Thyroid gland (tissue), 4 donors: ENCODE measurements at regions not wholly inside any gene's neighbourhood (a gene's known extent, or its start where the extent isn't known, plus 50 kb on each side); places are given as distances from the start of the nearest gene placed in this dataset.
"Not testable (repeated sequence)": the region's sequence is repeated elsewhere in the genome, so short reads cannot be mapped to it uniquely, and the experiment has no call there.

ENCODE experiments used
- DNase-seq, 2 donors: peaks; one replicate each; pipeline ENCODE4 v3.0.0-alpha.2; 2019
- H3K27ac ChIP-seq, 3 donors: fragments of 200-600 bp; sonication (generic); 1 replicate in 2 of 3; 2 replicates in 1 of 3; pipeline ENCODE4 v1.5.1; 2016 to 2019; ENCODE audit warnings: mild to moderate bottlenecking in 1 of 3, moderate library complexity in 1 of 3
- H3K27me3 ChIP-seq: fragments of 200-600 bp; sonication (generic); one replicate; pipeline ENCODE4 v1.5.1; 2019
- H3K36me3 ChIP-seq, 2 donors: fragments of 200-600 bp; sonication (generic); one replicate each; pipeline ENCODE4 v1.5.1; 2016 to 2019
- H3K4me1 ChIP-seq, 2 donors: fragments of 200-600 bp; sonication (generic); one replicate each; pipeline ENCODE4 v1.5.1; 2017 to 2019
- H3K4me3 ChIP-seq, 3 donors: fragments of 200-600 bp; sonication (generic); replicated peaks in 1 of 3; 1 replicate in 2 of 3; 2 replicates in 1 of 3; pipeline ENCODE4 v1.5.1; 2016; ENCODE audit warnings: mild to moderate bottlenecking in 1 of 3
- H3K9me3 ChIP-seq: fragments of 200-600 bp; sonication (generic); one replicate; pipeline ENCODE4 v1.5.1; 2017
- POLR2A ChIP-seq, 2 donors: fragments of 450-650 bp; IDR thresholded peaks; one replicate each; pipeline ENCODE4 v1.6.1; 2017; ENCODE audit warnings: antibody characterized with exemption in 2 of 2, mild to moderate bottlenecking in 2 of 2, moderate library complexity in 1 of 2
- WGBS, 2 donors: methylation state at CpG; one replicate each; pipeline ENCODE4 v1.1.5; 2017; 5-methylcytosine and 5-hydroxymethylcytosine counted together
- intact Hi-C: fragments of 100-400 bp; cut with DNase I; formaldehyde crosslinking; loops from one replicate; pipeline ENCODE4 v1.15.1; 2023
- TF ChIP-seq, protein P1 (sequence below), 6 experiments: fragments of 200-600 bp in 3 of 6; fragments of 450-650 bp in 3 of 6; sonication (generic) in 3 of 6; IDR thresholded peaks; one replicate each; pipeline ENCODE4 v1.5.1; 2016 to 2019; ENCODE audit warnings: antibody characterized with exemption in 6 of 6, mild to moderate bottlenecking in 2 of 6, inconsistent platforms in 1 of 6, moderate library complexity in 1 of 6

DNA sequence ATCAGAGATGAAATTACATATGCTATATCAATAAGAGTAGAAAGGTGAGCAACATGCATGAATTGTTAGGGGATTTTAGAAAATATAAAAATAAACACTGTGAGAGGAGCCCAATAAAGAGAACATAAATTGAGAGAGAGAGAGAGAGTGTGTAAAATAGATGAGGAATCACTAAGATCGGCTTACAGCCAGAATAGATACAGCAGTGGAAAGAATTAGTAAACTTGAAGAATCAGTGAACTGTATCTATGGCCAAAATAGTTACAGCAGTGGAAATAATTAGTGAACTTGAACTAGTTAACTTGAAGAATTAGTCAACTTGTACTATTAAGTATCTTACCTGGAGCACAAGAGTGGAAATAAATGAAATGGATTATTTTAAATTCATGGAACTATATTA lies 284.3 kb upstream of the RAI14 start:
- H3K27ac ChIP-seq, H3K4me1 ChIP-seq, H3K27me3 ChIP-seq, H3K9me3 ChIP-seq, H3K36me3 ChIP-seq, H3K4me3 ChIP-seq, DNase-seq, intact Hi-C loops: not testable (repeated sequence)
- whole genome bisulfite sequencing, 2 donors = 18 to 28% methylated on average over 1 of the region's 1 CpG

DNA sequence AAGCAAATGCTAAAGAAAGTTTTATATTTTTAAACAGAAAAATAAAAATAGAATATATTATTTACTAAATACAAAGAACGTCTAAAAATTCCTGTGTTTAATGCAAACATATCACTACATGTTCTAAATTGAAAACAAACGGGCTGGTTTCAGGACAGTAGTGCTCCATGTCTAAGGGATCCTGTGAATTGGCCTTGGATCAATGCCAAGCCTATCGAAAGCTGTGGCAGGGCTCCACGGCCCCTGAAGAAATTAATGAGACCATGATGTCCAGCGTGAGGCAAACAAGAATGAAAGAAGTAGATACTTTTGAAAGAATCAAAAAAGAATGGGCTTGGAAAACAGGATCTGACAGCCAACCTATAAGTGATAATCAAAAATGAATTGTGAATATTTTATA lies 283.4 kb upstream of the RAI14 start:
- H3K4me1 ChIP-seq, H3K36me3 ChIP-seq, DNase-seq, intact Hi-C loops, H3K9me3 ChIP-seq, H3K4me3 ChIP-seq, H3K27me3 ChIP-seq, H3K27ac ChIP-seq: not testable (repeated sequence)
- 30 to 38% methylated on average over 5 of the region's 5 CpGs for WGBS, 2 donors

DNA sequence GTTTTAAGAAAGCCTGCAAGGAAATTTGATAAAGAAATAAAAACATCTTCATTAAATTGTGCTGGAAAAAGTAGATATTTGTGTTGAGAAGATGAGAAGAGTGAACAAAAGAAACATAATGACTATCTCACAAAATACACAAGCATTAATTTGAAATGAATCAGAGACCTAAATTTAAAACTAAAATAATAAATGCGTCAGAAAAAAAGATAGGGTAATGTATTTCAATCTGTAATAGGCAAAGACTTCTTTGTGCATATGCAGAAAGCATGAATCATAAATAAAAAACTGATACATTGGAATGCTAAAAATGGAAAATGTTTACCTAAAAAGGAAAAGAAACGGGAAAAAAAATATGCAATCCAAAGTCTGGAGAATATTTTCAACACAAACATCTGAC lies 278.5 kb upstream of the RAI14 start:
- 67 to 83% methylated on average over 2 of the region's 2 CpGs for WGBS, 2 donors
- H3K27me3 ChIP-seq, H3K9me3 ChIP-seq, DNase-seq, H3K27ac ChIP-seq, intact Hi-C loops, H3K36me3 ChIP-seq, H3K4me3 ChIP-seq, H3K4me1 ChIP-seq: not testable (repeated sequence)

DNA sequence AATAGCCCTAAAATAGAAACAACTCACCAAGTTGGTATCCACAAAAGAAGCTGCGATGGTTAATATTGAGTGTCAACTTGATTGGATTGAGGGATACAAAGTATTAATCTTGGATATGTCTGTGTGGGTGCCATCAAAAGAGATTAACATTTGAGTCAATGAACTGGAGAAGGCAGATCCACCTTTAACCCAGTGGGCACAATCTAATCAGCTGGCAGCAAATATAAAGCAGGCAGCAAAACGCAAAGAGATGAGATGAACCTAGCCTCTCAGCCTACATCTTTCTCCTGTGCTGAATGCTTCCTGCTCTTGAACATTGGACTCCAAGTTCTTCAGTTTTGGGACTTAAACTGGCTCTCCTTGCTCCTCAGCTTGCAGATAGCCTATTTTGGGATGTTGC lies 277.6 kb upstream of the RAI14 start:
- H3K27me3 ChIP-seq, H3K4me1 ChIP-seq, H3K36me3 ChIP-seq, DNase-seq, intact Hi-C loops, H3K9me3 ChIP-seq, H3K4me3 ChIP-seq, H3K27ac ChIP-seq: not testable (repeated sequence)
- WGBS, 2 donors = 92 to 94% methylated on average over 2 of the region's 2 CpGs

DNA sequence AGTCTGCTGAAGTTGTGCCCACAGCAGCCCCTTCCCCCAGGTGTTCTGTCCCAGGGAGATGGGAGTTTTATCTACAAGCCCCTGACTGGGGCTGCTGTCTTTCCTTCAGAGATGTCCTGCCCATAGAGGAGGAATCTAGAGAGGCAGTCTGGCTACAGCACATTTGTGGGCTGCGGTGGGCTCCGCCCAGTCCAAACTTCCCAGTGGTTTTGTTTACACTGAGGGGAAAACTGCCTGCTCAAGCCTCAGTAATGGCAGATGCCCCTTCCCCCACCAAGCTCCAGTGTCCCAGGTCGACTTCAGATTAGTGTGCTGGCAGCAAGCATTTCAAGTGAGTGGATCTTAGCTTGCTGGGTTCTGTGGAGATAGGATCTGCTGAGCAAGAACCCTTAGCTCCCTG lies 267.4 kb upstream of the RAI14 start:
- H3K4me3 ChIP-seq, H3K4me1 ChIP-seq, H3K36me3 ChIP-seq, intact Hi-C loops, DNase-seq, H3K27ac ChIP-seq, H3K27me3 ChIP-seq, H3K9me3 ChIP-seq: not testable (repeated sequence)
- 33% methylated on average over 2 of the region's 3 CpGs; no CpG with 5 or more reads in 1 of the 2 donors for WGBS, 2 donors

DNA sequence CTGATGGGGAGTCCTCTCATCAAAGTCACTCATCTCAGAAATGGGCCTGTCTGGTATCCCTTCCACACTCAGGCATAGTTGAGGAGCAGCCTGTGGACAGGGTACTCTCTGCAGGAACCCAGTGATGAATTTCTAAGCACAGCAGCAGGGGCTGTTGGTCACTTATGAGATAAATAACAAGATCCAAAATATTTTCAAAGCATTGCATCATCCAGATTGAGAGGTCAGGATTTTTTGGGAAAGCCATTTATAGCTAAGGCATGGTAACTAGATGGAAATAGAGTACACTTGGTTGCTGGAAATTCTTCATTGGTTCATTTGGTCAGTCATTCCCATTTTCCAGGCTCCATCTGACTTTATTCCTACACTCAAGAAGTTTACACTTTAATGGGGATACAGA lies 246.8 kb upstream of the RAI14 start:
- intact Hi-C loops = no loop called here
- Histone ChIP-seq H3K27me3 (no peaks in the 10 kb centered on the region), H3K4me3 (no peak overlapping the region), H3K36me3 (no peaks in the 10 kb centered on the region), H3K9me3 (no peaks in the 10 kb centered on the region), H3K27ac (no peak overlapping the region), H3K4me1 (no peaks in the 10 kb centered on the region)
- no peak for DNase-seq
- TF ChIP-seq, protein P1, sequence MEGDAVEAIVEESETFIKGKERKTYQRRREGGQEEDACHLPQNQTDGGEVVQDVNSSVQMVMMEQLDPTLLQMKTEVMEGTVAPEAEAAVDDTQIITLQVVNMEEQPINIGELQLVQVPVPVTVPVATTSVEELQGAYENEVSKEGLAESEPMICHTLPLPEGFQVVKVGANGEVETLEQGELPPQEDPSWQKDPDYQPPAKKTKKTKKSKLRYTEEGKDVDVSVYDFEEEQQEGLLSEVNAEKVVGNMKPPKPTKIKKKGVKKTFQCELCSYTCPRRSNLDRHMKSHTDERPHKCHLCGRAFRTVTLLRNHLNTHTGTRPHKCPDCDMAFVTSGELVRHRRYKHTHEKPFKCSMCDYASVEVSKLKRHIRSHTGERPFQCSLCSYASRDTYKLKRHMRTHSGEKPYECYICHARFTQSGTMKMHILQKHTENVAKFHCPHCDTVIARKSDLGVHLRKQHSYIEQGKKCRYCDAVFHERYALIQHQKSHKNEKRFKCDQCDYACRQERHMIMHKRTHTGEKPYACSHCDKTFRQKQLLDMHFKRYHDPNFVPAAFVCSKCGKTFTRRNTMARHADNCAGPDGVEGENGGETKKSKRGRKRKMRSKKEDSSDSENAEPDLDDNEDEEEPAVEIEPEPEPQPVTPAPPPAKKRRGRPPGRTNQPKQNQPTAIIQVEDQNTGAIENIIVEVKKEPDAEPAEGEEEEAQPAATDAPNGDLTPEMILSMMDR (IDR thresholded peaks at IDR 0.05) = no peak
- no peak for TF ChIP-seq POLR2A (IDR thresholded peaks at IDR 0.05)

DNA sequence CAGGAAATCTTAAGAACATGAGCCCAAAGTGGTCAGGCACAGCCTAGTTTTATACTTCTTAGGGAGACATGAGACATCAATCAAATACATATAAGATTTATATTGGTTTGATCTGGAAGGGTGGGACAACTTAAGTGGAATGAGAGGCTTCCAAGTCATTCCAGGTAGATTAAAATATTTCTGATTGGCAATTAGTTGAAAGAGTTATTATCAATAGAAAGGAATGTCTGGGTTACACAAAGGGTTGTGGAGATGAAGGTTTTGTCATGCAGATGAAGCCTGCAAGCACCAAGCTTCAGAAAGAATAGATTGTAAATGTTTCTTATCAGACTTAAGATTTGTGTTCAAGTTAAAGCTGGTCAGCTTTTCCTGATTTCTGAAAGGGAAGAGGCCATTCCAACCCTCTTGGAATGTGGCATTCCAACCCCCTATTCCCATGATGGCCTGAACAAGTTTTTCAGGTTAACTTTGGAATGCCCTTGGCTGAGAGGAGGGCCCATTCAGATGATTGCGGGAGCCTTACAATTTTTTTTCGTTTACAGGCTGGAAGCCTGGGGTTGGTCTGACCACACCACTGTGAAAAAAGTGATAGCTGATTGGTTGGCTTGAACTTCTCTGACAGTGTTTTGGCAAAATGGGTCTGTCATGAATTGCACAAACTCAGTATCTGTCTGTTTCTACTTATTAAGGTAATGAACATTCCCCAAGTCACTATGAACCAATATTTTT lies 245.6 kb upstream of the RAI14 start:
- no peak overlapping the region for H3K27ac ChIP-seq
- H3K9me3 ChIP-seq = no peaks in the 10 kb centered on the region
- H3K27me3 ChIP-seq = no peaks in the 10 kb centered on the region
- no peaks in the 10 kb centered on the region for H3K36me3 ChIP-seq
- H3K4me1 ChIP-seq = no peaks in the 10 kb centered on the region
- intact Hi-C loops = no loop called here
- WGBS, 2 donors = 30 to 49% methylated on average over 2 of the region's 2 CpGs
- DNase-seq = no peak
- H3K4me3 ChIP-seq = no peak overlapping the region
- TF ChIP-seq, protein P1 (IDR thresholded peaks at IDR 0.05) = no peak
- TF ChIP-seq POLR2A (IDR thresholded peaks at IDR 0.05) = no peak
